NCI-H345 (cell line): ENCODE measurements at regions not wholly inside any gene's neighbourhood (a gene's known extent, or its start where the extent isn't known, plus 50 kb on each side); places are given as distances from the start of the nearest gene placed in this dataset.
"Not testable (repeated sequence)": the region's sequence is repeated elsewhere in the genome, so short reads cannot be mapped to it uniquely, and the experiment has no call there.

Experiments used
- DNase-seq: peaks from one replicate; lab custom pipeline; 2025; lab: John Stamatoyannopoulos, UW

DNA sequence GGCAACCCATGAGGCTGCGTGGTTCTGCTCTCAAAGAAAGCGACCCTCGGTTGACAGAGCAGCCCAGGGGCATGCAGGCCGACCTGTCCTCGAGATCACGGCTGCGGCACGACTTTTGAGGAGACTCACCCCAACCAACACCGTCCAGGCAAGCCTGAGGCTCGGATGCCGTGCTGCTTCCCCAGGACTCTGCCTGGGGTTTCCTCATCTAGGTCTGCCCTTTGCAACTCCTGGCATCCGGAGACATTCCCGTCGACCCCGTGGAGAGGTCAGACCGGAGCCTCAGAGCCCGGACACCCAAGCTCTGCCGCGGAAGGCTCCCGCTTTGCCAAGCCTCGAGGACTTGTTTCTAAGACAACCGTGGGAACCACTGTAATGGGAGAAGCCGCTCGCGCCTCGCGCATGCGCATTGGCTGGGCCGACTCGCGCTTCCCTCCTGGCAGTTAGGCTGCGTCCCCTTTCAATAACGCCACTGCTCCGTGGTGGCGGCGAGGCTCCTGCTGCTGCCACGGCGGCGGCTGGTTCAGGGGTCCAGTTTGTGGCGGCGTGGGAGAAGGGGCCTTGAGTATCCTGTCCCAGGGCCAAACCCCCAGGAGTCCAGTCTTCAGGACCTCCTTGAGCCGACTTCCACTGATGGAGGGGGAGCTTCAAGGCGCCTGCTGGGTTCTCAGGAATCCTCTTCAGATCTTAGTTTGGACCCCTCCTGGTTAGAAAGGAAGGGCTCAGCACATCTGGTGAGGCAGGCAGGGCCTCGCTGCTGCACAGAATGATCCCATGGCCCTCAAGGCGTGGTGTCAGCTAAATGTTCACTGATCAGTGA lies 101.7 kb upstream of the ZNF337 start:
- not testable (repeated sequence) for DNase-seq

DNA sequence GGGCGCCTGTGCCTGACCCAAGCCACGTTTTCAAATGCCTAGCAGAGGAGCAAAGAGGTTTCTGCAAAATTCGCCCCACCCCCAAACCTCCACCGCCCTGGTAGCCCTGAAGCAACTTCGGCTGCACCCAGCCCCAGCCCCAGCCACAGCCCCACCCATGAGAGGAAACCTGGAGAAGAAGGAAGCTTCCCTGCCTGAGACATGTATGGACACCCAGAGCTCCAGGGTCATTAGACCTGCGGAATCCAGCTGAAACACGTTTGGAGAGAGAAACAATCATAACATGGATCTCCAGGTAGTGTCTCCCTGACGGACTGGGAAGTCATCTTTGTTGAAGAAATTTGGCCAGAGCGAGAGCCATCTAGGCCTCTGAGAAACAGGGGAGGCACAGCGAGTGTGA lies 100.4 kb upstream of the ZNF337 start:
- DNase-seq, result not testable (repeated sequence)

DNA sequence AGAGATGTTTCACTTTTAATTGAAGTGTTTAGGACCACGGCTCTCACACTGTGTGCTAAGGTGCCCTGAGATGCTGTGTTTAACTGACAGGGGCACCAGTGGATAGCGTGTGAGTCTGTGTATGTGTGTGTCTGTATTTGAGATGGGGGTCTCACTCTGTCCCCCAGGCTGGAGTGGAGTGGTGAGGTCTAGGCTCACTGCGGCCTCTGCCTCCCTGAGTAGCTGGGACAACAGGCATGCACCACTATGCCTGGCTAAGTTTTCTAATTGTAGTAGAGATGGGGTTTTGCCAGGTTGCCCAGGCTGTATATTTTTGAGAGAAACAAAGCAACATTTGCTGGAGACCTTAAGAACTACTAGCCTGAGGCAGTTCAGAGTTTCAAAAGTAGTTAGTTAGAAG lies 80.6 kb upstream of the ZNF337 start:
- DNase-seq, result not testable (repeated sequence)

DNA sequence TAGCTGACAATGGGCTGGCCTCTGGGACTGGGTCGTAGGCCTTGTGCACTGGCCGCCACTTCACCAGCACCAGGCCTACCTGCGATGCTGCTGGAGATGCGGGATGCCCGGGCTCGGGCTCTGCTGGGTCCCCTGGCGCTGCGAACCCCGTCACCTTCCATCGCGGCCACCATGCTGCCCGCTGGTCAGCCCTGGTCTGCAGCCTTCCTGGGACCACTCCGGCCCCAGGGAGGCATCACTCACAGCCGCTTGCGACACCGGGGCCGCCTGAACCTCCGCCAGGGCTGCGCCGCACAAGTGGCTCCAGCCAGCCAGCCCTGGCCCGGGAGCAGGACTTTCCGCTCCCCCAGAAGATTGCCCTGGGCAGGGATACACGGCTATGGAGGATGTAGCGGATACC lies 78.1 kb upstream of the ZNF337 start:
- DNase-seq, result not testable (repeated sequence)

DNA sequence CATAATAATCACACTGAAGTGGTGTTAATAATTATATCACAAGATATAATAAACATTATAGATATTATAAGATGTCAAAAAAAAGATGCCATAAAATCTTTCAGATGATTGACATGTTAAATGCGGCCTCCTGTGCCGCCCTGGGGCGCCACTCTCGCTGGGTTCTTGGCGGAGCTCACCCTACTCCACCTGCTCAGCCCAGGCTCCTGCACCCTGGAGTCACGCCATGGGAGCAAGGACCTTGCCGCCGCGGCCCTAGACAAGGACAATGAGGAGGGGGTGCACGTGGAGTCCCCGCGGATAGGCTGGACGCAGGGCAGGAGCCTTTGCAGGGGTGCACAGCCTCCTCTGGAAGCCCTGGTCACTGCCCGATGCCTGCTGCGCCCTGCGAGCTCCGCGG lies 77.5 kb upstream of the ZNF337 start:
- DNase-seq, result not testable (repeated sequence)

DNA sequence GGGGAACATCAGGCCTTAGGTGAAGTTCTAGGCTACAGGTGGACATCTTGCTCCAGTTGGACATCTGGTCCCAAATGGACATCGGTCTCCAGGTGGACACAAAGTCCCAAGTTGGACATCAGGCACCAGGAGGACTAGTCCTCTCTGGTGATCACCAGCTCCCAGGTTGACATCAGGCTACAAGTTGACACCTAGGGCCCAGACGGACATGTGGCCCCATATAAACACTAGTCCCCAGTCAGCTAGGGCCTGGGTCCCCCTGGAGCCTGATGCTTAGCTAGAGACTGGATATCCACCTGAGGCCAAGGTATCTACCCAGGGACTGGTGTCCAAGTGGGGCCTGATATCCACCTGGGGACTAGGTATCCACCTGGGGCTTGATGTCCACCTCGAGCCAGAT lies 75.8 kb upstream of the ZNF337 start:
- not testable (repeated sequence) for DNase-seq

DNA sequence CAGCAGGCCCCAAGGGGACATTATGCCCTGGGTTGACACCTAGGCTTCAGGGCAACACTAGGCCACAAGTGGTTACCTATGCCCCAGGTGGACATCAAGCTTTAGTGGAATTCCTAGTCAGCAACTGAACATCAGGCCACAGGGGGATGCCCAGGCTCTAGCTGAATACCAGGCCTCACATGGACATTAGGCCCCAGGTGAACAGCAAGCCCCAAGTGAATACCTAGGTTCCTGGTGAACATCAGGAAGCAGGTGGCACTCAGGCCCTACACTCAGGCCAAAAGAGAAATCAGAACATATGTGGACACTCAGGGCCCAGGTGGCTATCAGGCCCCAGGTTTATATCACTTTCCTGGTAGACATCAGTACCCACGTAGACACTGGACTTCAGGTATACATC lies 75.2 kb upstream of the ZNF337 start:
- not testable (repeated sequence) for DNase-seq

DNA sequence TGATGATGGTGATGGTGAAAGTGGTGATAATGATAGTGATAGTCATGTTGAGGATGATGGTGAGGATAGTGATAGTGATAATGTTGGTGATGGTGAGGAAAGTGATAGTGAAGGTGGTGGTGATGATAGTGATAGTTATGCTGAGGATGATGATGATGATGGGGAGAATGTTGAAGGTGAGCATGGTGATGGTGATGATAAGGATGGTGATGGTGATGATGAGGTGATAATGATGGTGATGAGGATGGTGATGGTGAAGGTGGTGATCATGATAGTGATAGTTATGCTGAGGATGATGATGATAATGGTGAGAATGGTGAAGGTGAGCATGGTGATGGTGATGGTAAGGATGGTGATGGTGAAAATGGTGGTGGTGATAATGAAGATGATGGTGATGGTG lies 64.9 kb upstream of the ZNF337 start:
- DNase-seq, result no peak

DNA sequence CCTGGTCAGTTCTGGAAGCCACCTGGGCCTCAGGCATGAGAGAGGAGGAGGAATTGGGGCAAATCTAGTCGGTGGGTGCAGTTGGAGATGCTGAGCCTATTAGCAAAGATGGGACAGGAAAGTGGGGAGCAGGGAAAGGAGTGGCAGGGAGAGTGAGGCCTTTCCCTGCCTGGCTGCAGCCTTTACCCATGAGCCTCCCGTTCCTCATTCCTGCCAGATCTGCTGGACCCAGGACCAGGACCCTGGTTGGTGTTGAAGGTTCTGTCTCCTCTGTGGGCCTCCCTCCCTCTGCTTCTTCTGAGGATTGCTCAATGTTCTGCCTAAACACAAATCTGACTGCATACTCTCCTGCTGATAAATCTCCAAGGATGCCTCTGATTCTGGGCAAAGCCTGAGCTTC lies 64.4 kb upstream of the ZNF337 start:
- DNase-seq, result not testable (repeated sequence)

DNA sequence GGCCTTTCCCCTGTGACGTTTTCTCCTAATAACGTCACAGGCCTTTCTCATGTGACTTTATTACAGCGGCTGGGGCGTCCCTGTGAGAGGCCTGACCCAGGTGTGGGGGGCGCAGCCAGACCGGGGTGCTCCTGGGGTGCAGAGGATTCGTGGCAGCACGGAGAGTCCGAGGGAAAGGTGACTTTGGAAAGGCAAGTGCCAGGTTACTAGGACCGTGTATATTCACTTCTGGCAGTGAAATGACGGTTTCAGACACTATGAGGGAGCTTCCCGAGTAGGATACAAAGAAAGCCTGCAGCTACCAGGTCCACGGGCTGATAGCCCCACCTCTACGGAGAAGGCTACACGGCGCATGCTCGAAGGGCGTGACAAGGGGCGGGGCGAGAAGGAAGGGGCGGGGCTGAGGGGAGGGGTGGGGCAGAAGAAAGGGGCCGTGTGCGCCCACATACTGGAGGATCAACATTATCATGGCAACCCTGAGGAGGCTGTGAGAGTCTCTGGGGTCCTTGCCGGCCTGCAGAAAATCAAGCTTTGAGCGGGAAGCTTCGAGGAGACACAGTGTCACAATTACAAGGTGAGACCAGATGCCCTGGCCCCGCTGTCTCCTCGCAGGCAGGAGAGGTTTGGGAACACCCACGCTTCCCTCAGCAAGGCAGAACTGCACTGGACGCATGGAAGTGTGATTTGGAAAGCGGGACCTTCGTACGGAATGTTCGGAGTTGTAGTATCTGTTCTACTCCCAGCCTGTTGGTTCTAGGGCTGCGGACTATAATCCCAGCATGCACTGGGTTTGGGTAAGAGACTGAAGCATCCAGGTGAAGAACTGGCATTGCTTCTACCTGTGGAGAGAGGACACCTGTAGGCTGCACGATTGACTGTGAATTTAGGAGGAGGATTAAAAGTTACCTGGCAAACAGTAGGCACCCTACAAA lies 54.4 kb upstream of the ZNF337 start:
- peak; percentile 84 for DNase-seq

DNA sequence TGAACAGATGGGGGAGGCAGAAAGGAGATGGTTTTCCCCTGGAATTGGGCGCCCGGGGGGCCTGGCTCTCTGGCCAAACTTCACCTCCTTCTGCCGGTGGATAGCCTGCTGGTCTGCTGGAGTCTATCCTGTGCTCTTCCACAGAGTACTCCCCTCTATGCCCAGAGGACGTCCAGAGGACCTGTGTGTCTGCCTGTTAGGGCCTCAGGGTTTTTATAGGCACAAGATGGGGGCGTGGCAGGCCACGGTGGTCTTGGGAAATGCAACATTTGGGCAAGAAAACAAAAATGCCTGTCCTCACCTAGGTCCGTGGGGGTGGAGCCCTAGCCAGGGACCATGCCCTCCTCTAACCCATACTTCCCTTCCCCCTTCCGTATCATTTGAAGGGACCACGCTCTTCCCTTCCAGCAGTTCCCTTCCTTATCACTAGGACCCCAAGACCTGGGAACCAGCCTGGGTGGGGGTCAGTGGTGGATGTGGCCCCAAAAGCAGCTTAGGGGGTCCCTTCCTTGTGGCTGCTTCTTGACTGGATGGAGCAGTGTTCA lies 53.6 kb upstream of the ZNF337 start:
- no peak for DNase-seq

DNA sequence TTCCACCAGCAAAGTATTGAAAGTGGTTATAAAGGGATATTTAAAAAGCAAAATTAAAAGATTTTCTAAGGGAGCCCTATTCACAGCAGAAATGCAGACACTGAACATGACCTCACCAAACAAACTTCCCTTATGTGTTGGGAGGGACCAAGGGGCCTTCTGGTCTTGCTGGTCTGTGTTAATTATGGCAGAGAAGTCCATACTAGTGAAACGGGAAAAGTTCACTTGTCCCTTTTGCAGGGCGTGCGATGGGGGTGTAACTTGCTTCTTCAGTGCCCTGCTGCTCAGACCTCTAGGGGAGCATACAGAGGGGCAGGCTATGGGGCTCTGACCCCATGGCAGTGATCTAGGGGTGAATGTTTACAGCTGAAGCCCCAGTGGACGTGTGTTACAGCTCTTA lies 53.0 kb upstream of the ZNF337 start:
- no peak for DNase-seq
